ENCODE measurements at regions not wholly inside any gene's neighbourhood (a gene's known extent, or its start where the extent isn't known, plus 50 kb on each side); places are given as distances from the start of the nearest gene placed in this dataset.

DNA sequence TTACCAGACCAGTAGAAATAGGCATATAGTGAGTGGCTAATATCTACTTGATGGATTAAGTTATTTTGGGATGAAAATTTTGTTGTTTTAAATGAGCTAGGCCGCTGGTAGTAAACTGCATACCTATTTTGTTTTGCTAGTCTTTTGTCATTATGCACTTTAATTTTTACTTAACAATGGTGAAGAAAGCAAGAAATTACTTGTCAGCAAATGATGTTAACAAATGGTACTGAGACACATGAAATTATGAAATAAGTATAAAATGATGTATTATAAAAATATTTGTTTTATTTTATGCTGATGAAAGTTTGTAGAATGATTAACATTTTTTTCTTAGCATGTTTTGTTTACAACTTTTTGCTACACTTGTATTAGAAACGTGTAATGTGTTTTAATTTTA is 807.7 kb downstream of the TBC1D32 start:
- H3K9me1 ChIP-seq (ENCODE audit: control insufficient read depth, extremely low read depth, insufficient read depth, low read length) = no peaks in the 10 kb centered on the region
- H3K4me2 ChIP-seq (ENCODE audit: control insufficient read depth, extremely low read depth, insufficient read depth, low read depth, low read length) = no peak overlapping the region
- no peak overlapping the region for H3K4me3 ChIP-seq (ENCODE audit: control insufficient read depth in 2 of 3, extremely low read depth in 1 of 3, insufficient read depth in 2 of 3, low read depth in 1 of 3, low read length in 3 of 3)
- no peaks in the 10 kb centered on the region for H3K36me3 ChIP-seq (ENCODE audit: control insufficient read depth in 2 of 2, extremely low read depth in 1 of 2, insufficient read depth in 2 of 2, low read length in 2 of 2)
- DNase-seq (ENCODE audit: low read depth, low spot score) = no peak
- H4K20me1 ChIP-seq (ENCODE audit: control insufficient read depth, extremely low read depth, insufficient read depth, low read length) = no peaks in the 10 kb centered on the region
- no peaks in the 10 kb centered on the region for H3K27me3 ChIP-seq (ENCODE audit: control insufficient read depth, extremely low read depth, insufficient read depth, low read length)
- dilution Hi-C loops (cut with MboI; ENCODE audit: extremely low pct_ligation_motif_present, low sequenced_read_pairs) = no loop called here
- H3K9ac ChIP-seq (ENCODE audit: control insufficient read depth, extremely low read depth, insufficient read depth, low read length) = no peak overlapping the region
- no peak overlapping the region for H2AFZ ChIP-seq (ENCODE audit: control insufficient read depth, low read length)
- H3K4me1 ChIP-seq (ENCODE audit: control insufficient read depth, extremely low read depth, insufficient read depth, low read length) = no peaks in the 10 kb centered on the region
- no peaks in the 10 kb centered on the region for H3K9me3 ChIP-seq (ENCODE audit: control insufficient read depth, low read depth, low read length)
- no peaks in the 10 kb centered on the region for H3K79me2 ChIP-seq (ENCODE audit: control insufficient read depth, insufficient read depth, low read length)
- TF ChIP-seq, protein P1, sequence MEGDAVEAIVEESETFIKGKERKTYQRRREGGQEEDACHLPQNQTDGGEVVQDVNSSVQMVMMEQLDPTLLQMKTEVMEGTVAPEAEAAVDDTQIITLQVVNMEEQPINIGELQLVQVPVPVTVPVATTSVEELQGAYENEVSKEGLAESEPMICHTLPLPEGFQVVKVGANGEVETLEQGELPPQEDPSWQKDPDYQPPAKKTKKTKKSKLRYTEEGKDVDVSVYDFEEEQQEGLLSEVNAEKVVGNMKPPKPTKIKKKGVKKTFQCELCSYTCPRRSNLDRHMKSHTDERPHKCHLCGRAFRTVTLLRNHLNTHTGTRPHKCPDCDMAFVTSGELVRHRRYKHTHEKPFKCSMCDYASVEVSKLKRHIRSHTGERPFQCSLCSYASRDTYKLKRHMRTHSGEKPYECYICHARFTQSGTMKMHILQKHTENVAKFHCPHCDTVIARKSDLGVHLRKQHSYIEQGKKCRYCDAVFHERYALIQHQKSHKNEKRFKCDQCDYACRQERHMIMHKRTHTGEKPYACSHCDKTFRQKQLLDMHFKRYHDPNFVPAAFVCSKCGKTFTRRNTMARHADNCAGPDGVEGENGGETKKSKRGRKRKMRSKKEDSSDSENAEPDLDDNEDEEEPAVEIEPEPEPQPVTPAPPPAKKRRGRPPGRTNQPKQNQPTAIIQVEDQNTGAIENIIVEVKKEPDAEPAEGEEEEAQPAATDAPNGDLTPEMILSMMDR (optimal IDR thresholded peaks at IDR 0.05 in 1 of 3, IDR thresholded peaks at IDR 0.05 in 1 of 3, conservative IDR thresholded peaks at IDR 0.05 in 1 of 3; ENCODE audit: extremely low read depth in 1 of 3, insufficient read depth in 2 of 3, low read length in 3 of 3) = no peak
- no peak for TF ChIP-seq EZH2 (IDR thresholded peaks at IDR 0.05; ENCODE audit: low read length)
- no peak for FAIRE-seq
- H3K27ac ChIP-seq (ENCODE audit: control insufficient read depth, insufficient read depth, low read length) = no peak overlapping the region

DNA sequence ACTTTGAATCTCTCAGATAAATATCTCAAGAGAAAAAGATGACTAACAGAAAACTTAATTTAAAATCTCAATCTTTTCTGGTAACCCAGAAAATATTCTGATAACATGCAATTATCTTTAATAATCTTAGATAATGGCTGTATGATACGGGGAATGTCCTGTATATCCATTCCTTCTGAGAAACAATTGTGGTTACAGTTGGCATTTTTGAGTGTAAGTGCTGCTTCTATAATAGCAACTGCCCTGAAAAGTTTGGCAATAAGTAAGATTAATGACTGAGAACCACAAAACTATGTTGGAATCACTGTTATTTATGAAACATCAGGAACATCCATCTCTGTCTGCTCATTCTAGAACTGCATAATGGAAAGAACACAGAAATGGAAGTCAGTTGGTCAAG is 819.7 kb downstream of the TBC1D32 start:
- Histone ChIP-seq H3K27me3 (ENCODE audit: control insufficient read depth, extremely low read depth, insufficient read depth, low read length) (no peaks in the 10 kb centered on the region), H3K4me1 (ENCODE audit: control insufficient read depth, extremely low read depth, insufficient read depth, low read length) (no peaks in the 10 kb centered on the region), H3K4me2 (ENCODE audit: control insufficient read depth, extremely low read depth, insufficient read depth, low read depth, low read length) (no peak overlapping the region), H4K20me1 (ENCODE audit: control insufficient read depth, extremely low read depth, insufficient read depth, low read length) (no peaks in the 10 kb centered on the region), H3K9me3 (ENCODE audit: control insufficient read depth, low read depth, low read length) (no peaks in the 10 kb centered on the region), H3K4me3 (ENCODE audit: control insufficient read depth in 2 of 3, extremely low read depth in 1 of 3, insufficient read depth in 2 of 3, low read depth in 1 of 3, low read length in 3 of 3) (no peak overlapping the region), H3K9ac (ENCODE audit: control insufficient read depth, extremely low read depth, insufficient read depth, low read length) (no peak overlapping the region), H3K27ac (ENCODE audit: control insufficient read depth, insufficient read depth, low read length) (no peak overlapping the region), H3K9me1 (ENCODE audit: control insufficient read depth, extremely low read depth, insufficient read depth, low read length) (no peaks in the 10 kb centered on the region), H3K79me2 (ENCODE audit: control insufficient read depth, insufficient read depth, low read length) (no peaks in the 10 kb centered on the region), H3K36me3 (ENCODE audit: control insufficient read depth in 2 of 2, extremely low read depth in 1 of 2, insufficient read depth in 2 of 2, low read length in 2 of 2) (no peaks in the 10 kb centered on the region), H2AFZ (ENCODE audit: control insufficient read depth, low read length) (no peak overlapping the region)
- dilution Hi-C loops (cut with MboI; ENCODE audit: extremely low pct_ligation_motif_present, low sequenced_read_pairs) = no loop called here
- no peak for FAIRE-seq
- TF ChIP-seq, protein P1 (optimal IDR thresholded peaks at IDR 0.05 in 1 of 3, IDR thresholded peaks at IDR 0.05 in 1 of 3, conservative IDR thresholded peaks at IDR 0.05 in 1 of 3; ENCODE audit: extremely low read depth in 1 of 3, insufficient read depth in 2 of 3, low read length in 3 of 3) = no peak
- TF ChIP-seq EZH2 (IDR thresholded peaks at IDR 0.05; ENCODE audit: low read length) = no peak
- DNase-seq (ENCODE audit: low read depth, low spot score) = no peak

All from keratinocyte (primary cell).